ENCODE measurements at regions not wholly inside any gene's neighbourhood (a gene's known extent, or its start where the extent isn't known, plus 50 kb on each side); places are given as distances from the start of the nearest gene placed in this dataset.

- no peak overlapping the region for H3K9ac ChIP-seq (replicated peaks in 1 of 4; ENCODE audit: extremely low read depth in 1 of 4, low read depth in 3 of 4, low read length in 3 of 4)
- no peak overlapping the region for H3K14ac ChIP-seq (ENCODE audit: insufficient read length)
- H3K9me3 ChIP-seq (ENCODE audit: insufficient read depth in 2 of 2, low read depth in 1 of 2, low read length in 1 of 2) = no peaks in the 10 kb centered on the region
- no peak overlapping the region for H3K4me3 ChIP-seq (ENCODE audit: extremely low read depth in 1 of 4, insufficient read depth in 2 of 4, low read depth in 3 of 4, low read length in 4 of 4)
- H3K18ac ChIP-seq (ENCODE audit: extremely low read depth, low read length) = no peak overlapping the region
- no peaks in the 10 kb centered on the region for H4K20me1 ChIP-seq (replicated peaks in 1 of 2; ENCODE audit: control insufficient read depth in 1 of 2, insufficient read depth in 2 of 2, low read length in 2 of 2)
- peaks cover 5 to 32% (median 19%) of the 10 kb centered on the region in 4 experiments; a peak in 6 of 7 replicates for H3K4me1 ChIP-seq (replicated peaks in 1 of 4; ENCODE audit: control insufficient read depth in 3 of 4, insufficient read depth in 4 of 4, low read length in 3 of 4)
- H2BK5ac ChIP-seq (ENCODE audit: low read depth, low read length) = no peak overlapping the region
- no peaks in the 10 kb centered on the region for H3K36me3 ChIP-seq (ENCODE audit: control insufficient read depth in 2 of 4, insufficient read depth in 4 of 4, low read length in 3 of 4)
- no peak overlapping the region for H4K5ac ChIP-seq (ENCODE audit: insufficient read length, low read depth, low read length)
- H3K4ac ChIP-seq (replicated peaks; ENCODE audit: insufficient read length, low read depth, low read length) = no peak overlapping the region
- WGBS, 2 experiments (ENCODE audit: extremely low coverage in 1 of 2, insufficient coverage in 1 of 2, insufficient read length in 1 of 2, insufficient replicate concordance in 2 of 2, low coverage in 1 of 2, low lambda C conversion rate in 2 of 2, missing lambda C conversion rate in 1 of 2) = 73% methylated on average over 1 of the region's 1 CpG; no CpG with 5 or more reads in 1 of the 2 experiments
- no peak overlapping the region for H3K23ac ChIP-seq (ENCODE audit: insufficient read length)
- H3K4me2 ChIP-seq (ENCODE audit: insufficient read depth in 1 of 2, low read depth in 2 of 2, low read length in 2 of 2) = no peak overlapping the region; a peak in 1 of 4 replicates
- H4K8ac ChIP-seq (ENCODE audit: extremely low read depth, insufficient read depth, low read length) = no peak overlapping the region
- no peak overlapping the region for H2BK20ac ChIP-seq (ENCODE audit: low read length)
- no peaks in the 10 kb centered on the region for H3K23me2 ChIP-seq (ENCODE audit: low read depth, low read length)
- no peak overlapping the region for H3K27ac ChIP-seq (ENCODE audit: low read depth, low read length)
- no peak overlapping the region for H2BK120ac ChIP-seq (replicated peaks; ENCODE audit: low read depth, low read length)
- H4K91ac ChIP-seq (replicated peaks; ENCODE audit: insufficient read length, low read length) = no peak overlapping the region
- H3K79me1 ChIP-seq (ENCODE audit: low read depth, low read length) = no peaks in the 10 kb centered on the region
- H2AFZ ChIP-seq (ENCODE audit: low read length) = no peak overlapping the region
- DNase-seq (ENCODE audit: low read depth in 1 of 2, low spot score in 2 of 2) (no peak), FAIRE-seq (no peak)
- no peaks in the 10 kb centered on the region for H3K27me3 ChIP-seq (replicated peaks in 1 of 4; ENCODE audit: control insufficient read depth in 3 of 4, extremely low read depth in 1 of 4, insufficient read depth in 3 of 4, low read length in 3 of 4)
- ChIA-PET POLR2A (ENCODE audit: partially characterized antibody) (no interaction called here), CTCF (ENCODE audit: partially characterized antibody) (interaction anchor here (0.6 to 1.2 kb wide), 2 partner anchors 371 to 734 kb away, joined by 3 read pairs; no protein-coding TSS in a partner anchor)
- H2BK12ac ChIP-seq (ENCODE audit: low read depth, low read length) = no peak overlapping the region
- H2BK15ac ChIP-seq (ENCODE audit: low read length) = no peak overlapping the region
- no peak overlapping the region for H2AK5ac ChIP-seq (ENCODE audit: low read depth, low read length)
- H3K56ac ChIP-seq (replicated peaks; ENCODE audit: insufficient read length, low read depth, low read length) = no peak overlapping the region
- H3K79me2 ChIP-seq (ENCODE audit: control insufficient read depth in 1 of 2, insufficient read depth in 2 of 2, low read length in 2 of 2) = no peaks in the 10 kb centered on the region
- no peak for TF ChIP-seq ASH2L (IDR thresholded peaks at IDR 0.05; ENCODE audit: low read length)
- TF ChIP-seq, protein P1, sequence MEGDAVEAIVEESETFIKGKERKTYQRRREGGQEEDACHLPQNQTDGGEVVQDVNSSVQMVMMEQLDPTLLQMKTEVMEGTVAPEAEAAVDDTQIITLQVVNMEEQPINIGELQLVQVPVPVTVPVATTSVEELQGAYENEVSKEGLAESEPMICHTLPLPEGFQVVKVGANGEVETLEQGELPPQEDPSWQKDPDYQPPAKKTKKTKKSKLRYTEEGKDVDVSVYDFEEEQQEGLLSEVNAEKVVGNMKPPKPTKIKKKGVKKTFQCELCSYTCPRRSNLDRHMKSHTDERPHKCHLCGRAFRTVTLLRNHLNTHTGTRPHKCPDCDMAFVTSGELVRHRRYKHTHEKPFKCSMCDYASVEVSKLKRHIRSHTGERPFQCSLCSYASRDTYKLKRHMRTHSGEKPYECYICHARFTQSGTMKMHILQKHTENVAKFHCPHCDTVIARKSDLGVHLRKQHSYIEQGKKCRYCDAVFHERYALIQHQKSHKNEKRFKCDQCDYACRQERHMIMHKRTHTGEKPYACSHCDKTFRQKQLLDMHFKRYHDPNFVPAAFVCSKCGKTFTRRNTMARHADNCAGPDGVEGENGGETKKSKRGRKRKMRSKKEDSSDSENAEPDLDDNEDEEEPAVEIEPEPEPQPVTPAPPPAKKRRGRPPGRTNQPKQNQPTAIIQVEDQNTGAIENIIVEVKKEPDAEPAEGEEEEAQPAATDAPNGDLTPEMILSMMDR (IDR thresholded peaks at IDR 0.05; ENCODE audit: control extremely low read depth in 1 of 3, insufficient read depth in 1 of 3, low read depth in 1 of 3, low read length in 3 of 3) = no peak
- TF ChIP-seq TAF1 (IDR thresholded peaks at IDR 0.05; ENCODE audit: low read depth, low read length) = no peak
- TF ChIP-seq BACH1 (IDR thresholded peaks at IDR 0.05; ENCODE audit: low read length) = no peak
- no peak for TF ChIP-seq SP2 (IDR thresholded peaks at IDR 0.05; ENCODE audit: low read length)
- TF ChIP-seq SIN3A (conservative IDR thresholded peaks at IDR 0.05 in 1 of 2, IDR thresholded peaks at IDR 0.05 in 1 of 2; ENCODE audit: low read depth in 1 of 2, low read length in 2 of 2) = no peak
- TF ChIP-seq ATF3 (IDR thresholded peaks at IDR 0.05; ENCODE audit: insufficient read depth, low read depth, low read length) = no peak
- no peak for TF ChIP-seq RBBP5 (IDR thresholded peaks at IDR 0.05; ENCODE audit: borderline replicate concordance, low read depth, low read length)
- no peak for TF ChIP-seq FOSL1 (IDR thresholded peaks at IDR 0.05; ENCODE audit: insufficient read depth, low read depth, low read length)
- TF ChIP-seq EZH2 (IDR thresholded peaks at IDR 0.05; ENCODE audit: low read depth, low read length, severe bottlenecking) = no peak
- TF ChIP-seq CHD1 (IDR thresholded peaks at IDR 0.05; ENCODE audit: low read depth, low read length) = no peak
Observed at GRCh38 chr12:19006626-19007137, 122.9 kb upstream of the PLEKHA5 start.

Data from H1 (cell line).